ENCODE measurements at regions not wholly inside any gene's neighbourhood (a gene's known extent, or its start where the extent isn't known, plus 50 kb on each side); places are given as distances from the start of the nearest gene placed in this dataset.

GRCh38 chr21:19322360-19322759, 918.8 kb upstream of the TMPRSS15 start:
- H3K27me3 Mint-ChIP-seq: no peaks in the 10 kb centered on the region
- H3K4me1 Mint-ChIP-seq: no peaks in the 10 kb centered on the region
- H3K4me3 Mint-ChIP-seq: no peak overlapping the region
- H3K9me3 ChIP-seq (ENCODE audit: control insufficient read depth, low read length, poor library complexity, severe bottlenecking): no peaks in the 10 kb centered on the region
- DNase-seq (no peak), ATAC-seq (no peak)
- no peak overlapping the region for H3K27ac Mint-ChIP-seq
- no peaks in the 10 kb centered on the region for H3K36me3 Mint-ChIP-seq (ENCODE audit: low read depth)

- Mint-ChIP-seq H3K27ac (no peak overlapping the region), H3K4me3 (no peak overlapping the region), H3K27me3 (no peaks in the 10 kb centered on the region), H3K36me3 (ENCODE audit: low read depth) (no peaks in the 10 kb centered on the region), H3K4me1 (no peaks in the 10 kb centered on the region)
- DNase-seq: no peak
- ATAC-seq: no peak
- H3K9me3 ChIP-seq (ENCODE audit: control insufficient read depth, low read length, poor library complexity, severe bottlenecking): no peaks in the 10 kb centered on the region
These were observed 923.1 kb upstream of the TMPRSS15 start for GRCh38 chr21:19326531-19327319.

- H3K4me3 Mint-ChIP-seq: no peak overlapping the region
- H3K27ac Mint-ChIP-seq: no peak overlapping the region
- no peaks in the 10 kb centered on the region for H3K4me1 Mint-ChIP-seq
These were observed 925.4 kb upstream of the TMPRSS15 start for GRCh38 chr21:19328954-19329353.

GRCh38 chr21:19340303-19340702, 936.7 kb upstream of the TMPRSS15 start:
- Mint-ChIP-seq H3K27me3 (no peaks in the 10 kb centered on the region), H3K27ac (no peak overlapping the region), H3K4me1 (no peaks in the 10 kb centered on the region), H3K36me3 (ENCODE audit: low read depth) (no peaks in the 10 kb centered on the region), H3K4me3 (no peak overlapping the region)
- DNase-seq: no peak
- H3K9me3 ChIP-seq (ENCODE audit: control insufficient read depth, low read length, poor library complexity, severe bottlenecking): no peaks in the 10 kb centered on the region
- ATAC-seq: no peak

More at GRCh38 chr21:19328954-19329353, 925.4 kb upstream of the TMPRSS15 start:
- no peak for DNase-seq
- H3K27me3 Mint-ChIP-seq: no peaks in the 10 kb centered on the region
- no peaks in the 10 kb centered on the region for H3K9me3 ChIP-seq (ENCODE audit: control insufficient read depth, low read length, poor library complexity, severe bottlenecking)
- ATAC-seq: no peak
- no peaks in the 10 kb centered on the region for H3K36me3 Mint-ChIP-seq (ENCODE audit: low read depth)

GRCh38 chr21:19340954-19341353, 937.4 kb upstream of the TMPRSS15 start:
- H3K4me3 Mint-ChIP-seq: no peak overlapping the region
- H3K4me1 Mint-ChIP-seq: no peaks in the 10 kb centered on the region
- H3K9me3 ChIP-seq (ENCODE audit: control insufficient read depth, low read length, poor library complexity, severe bottlenecking): no peaks in the 10 kb centered on the region
- DNase-seq (no peak), ATAC-seq (no peak)
- no peaks in the 10 kb centered on the region for H3K27me3 Mint-ChIP-seq
- no peaks in the 10 kb centered on the region for H3K36me3 Mint-ChIP-seq (ENCODE audit: low read depth)
- no peak overlapping the region for H3K27ac Mint-ChIP-seq

- Mint-ChIP-seq H3K4me3 (no peak overlapping the region), H3K27me3 (no peaks in the 10 kb centered on the region), H3K36me3 (ENCODE audit: low read depth) (no peaks in the 10 kb centered on the region), H3K27ac (no peak overlapping the region), H3K4me1 (no peaks in the 10 kb centered on the region)
- no peak for ATAC-seq
- no peak for DNase-seq
- no peaks in the 10 kb centered on the region for H3K9me3 ChIP-seq (ENCODE audit: control insufficient read depth, low read length, poor library complexity, severe bottlenecking)
These were observed 940.1 kb upstream of the TMPRSS15 start for GRCh38 chr21:19343711-19344110.

GRCh38 chr21:19350286-19350685, 946.7 kb upstream of the TMPRSS15 start:
- Mint-ChIP-seq H3K4me3 (no peak overlapping the region), H3K36me3 (ENCODE audit: low read depth) (no peaks in the 10 kb centered on the region), H3K4me1 (no peaks in the 10 kb centered on the region), H3K27ac (no peak overlapping the region), H3K27me3 (no peaks in the 10 kb centered on the region)
- no peak for DNase-seq
- H3K9me3 ChIP-seq (ENCODE audit: control insufficient read depth, low read length, poor library complexity, severe bottlenecking): no peaks in the 10 kb centered on the region
- no peak for ATAC-seq

GRCh38 chr21:19353256-19353655, 949.7 kb upstream of the TMPRSS15 start:
- H3K27me3 Mint-ChIP-seq: no peaks in the 10 kb centered on the region
- no peak for ATAC-seq
- no peak overlapping the region for H3K4me3 Mint-ChIP-seq
- no peak overlapping the region for H3K27ac Mint-ChIP-seq
- DNase-seq: no peak
- no peaks in the 10 kb centered on the region for H3K9me3 ChIP-seq (ENCODE audit: control insufficient read depth, low read length, poor library complexity, severe bottlenecking)
- no peaks in the 10 kb centered on the region for H3K4me1 Mint-ChIP-seq
- H3K36me3 Mint-ChIP-seq (ENCODE audit: low read depth): no peaks in the 10 kb centered on the region

GRCh38 chr21:19368944-19369343, 965.4 kb upstream of the TMPRSS15 start:
- Mint-ChIP-seq H3K4me1 (no peaks in the 10 kb centered on the region), H3K36me3 (ENCODE audit: low read depth) (no peaks in the 10 kb centered on the region), H3K27me3 (no peaks in the 10 kb centered on the region), H3K27ac (no peak overlapping the region), H3K4me3 (no peak overlapping the region)
- ATAC-seq: no peak
- no peak for DNase-seq
- H3K9me3 ChIP-seq (ENCODE audit: control insufficient read depth, low read length, poor library complexity, severe bottlenecking): no peaks in the 10 kb centered on the region

GRCh38 chr21:19392390-19392789, 988.8 kb upstream of the TMPRSS15 start:
- no peak overlapping the region for H3K27ac Mint-ChIP-seq
- H3K4me3 Mint-ChIP-seq: no peak overlapping the region
- no peaks in the 10 kb centered on the region for H3K36me3 Mint-ChIP-seq (ENCODE audit: low read depth)
- ATAC-seq (no peak), DNase-seq (no peak)
- H3K4me1 Mint-ChIP-seq: no peaks in the 10 kb centered on the region
- H3K27me3 Mint-ChIP-seq: no peaks in the 10 kb centered on the region
- no peaks in the 10 kb centered on the region for H3K9me3 ChIP-seq (ENCODE audit: control insufficient read depth, low read length, poor library complexity, severe bottlenecking)

- DNase-seq (no peak), ATAC-seq (no peak)
- H3K27ac Mint-ChIP-seq: no peak overlapping the region
- H3K36me3 Mint-ChIP-seq (ENCODE audit: low read depth): no peaks in the 10 kb centered on the region
- H3K27me3 Mint-ChIP-seq: no peaks in the 10 kb centered on the region
- no peaks in the 10 kb centered on the region for H3K4me1 Mint-ChIP-seq
- H3K4me3 Mint-ChIP-seq: no peak overlapping the region
- no peaks in the 10 kb centered on the region for H3K9me3 ChIP-seq (ENCODE audit: control insufficient read depth, low read length, poor library complexity, severe bottlenecking)
These were observed 996.7 kb upstream of the TMPRSS15 start for GRCh38 chr21:19400223-19400770.

- H3K36me3 Mint-ChIP-seq (ENCODE audit: low read depth): no peaks in the 10 kb centered on the region
- no peak for DNase-seq
- no peaks in the 10 kb centered on the region for H3K4me1 Mint-ChIP-seq
- H3K4me3 Mint-ChIP-seq: no peak overlapping the region
- no peaks in the 10 kb centered on the region for H3K27me3 Mint-ChIP-seq
- H3K27ac Mint-ChIP-seq: no peak overlapping the region
- no peak for ATAC-seq
- no peaks in the 10 kb centered on the region for H3K9me3 ChIP-seq (ENCODE audit: control insufficient read depth, low read length, poor library complexity, severe bottlenecking)
These were observed 999.3 kb upstream of the TMPRSS15 start for GRCh38 chr21:19402870-19403269.

- H3K4me3 Mint-ChIP-seq: no peak overlapping the region
- H3K9me3 ChIP-seq (ENCODE audit: control insufficient read depth, low read length, poor library complexity, severe bottlenecking): no peaks in the 10 kb centered on the region
- H3K27ac Mint-ChIP-seq: no peak overlapping the region
- DNase-seq (no peak), ATAC-seq (no peak)
- H3K36me3 Mint-ChIP-seq (ENCODE audit: low read depth): no peaks in the 10 kb centered on the region
- H3K4me1 Mint-ChIP-seq: no peaks in the 10 kb centered on the region
- H3K27me3 Mint-ChIP-seq: no peaks in the 10 kb centered on the region
These were observed 1001.7 kb upstream of the TMPRSS15 start for GRCh38 chr21:19405326-19405725.

- H3K36me3 Mint-ChIP-seq (ENCODE audit: low read depth): no peaks in the 10 kb centered on the region
- H3K4me3 Mint-ChIP-seq: no peak overlapping the region
- H3K4me1 Mint-ChIP-seq: no peaks in the 10 kb centered on the region
- ATAC-seq (no peak), DNase-seq (no peak)
- H3K9me3 ChIP-seq (ENCODE audit: control insufficient read depth, low read length, poor library complexity, severe bottlenecking): no peaks in the 10 kb centered on the region
- no peak overlapping the region for H3K27ac Mint-ChIP-seq
- no peaks in the 10 kb centered on the region for H3K27me3 Mint-ChIP-seq
These were observed 1017.0 kb upstream of the TMPRSS15 start for GRCh38 chr21:19420565-19420964.
